NB4 (cell line): ENCODE measurements at regions not wholly inside any gene's neighbourhood (a gene's known extent, or its start where the extent isn't known, plus 50 kb on each side); places are given as distances from the start of the nearest gene placed in this dataset.

Experiments
- POLR2A ChIP-seq: IDR thresholded peaks from 2 replicates; pipeline ENCODE4 v1.6.1; 2011; ENCODE audit warnings: mild to moderate bottlenecking; ENCODE audit not compliant: insufficient read length; ENCODE audit errors: extremely low read depth
- TF ChIP-seq, protein P1 (sequence below): IDR thresholded peaks from one replicate; pipeline ENCODE4 v1.5.1; 2012; ENCODE audit warnings: low read depth, low read length

DNA sequence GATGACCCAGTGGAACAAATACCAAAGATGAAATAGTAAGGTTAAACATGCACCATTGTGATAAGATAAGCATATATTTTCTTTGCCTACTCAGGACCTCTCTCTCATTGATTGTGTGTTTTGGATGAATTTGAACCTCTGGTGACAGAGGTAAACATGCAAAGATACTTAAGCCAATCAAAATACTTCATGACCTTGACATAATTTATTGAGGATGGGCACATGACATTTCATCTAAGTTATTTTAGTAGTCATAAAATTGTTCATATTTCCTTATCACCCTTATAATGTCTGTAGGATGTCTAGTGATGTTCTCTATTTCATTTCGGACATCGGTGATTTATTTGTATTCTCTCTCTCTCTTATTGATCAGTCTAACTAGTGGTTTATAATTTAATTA, 88.3 kb upstream of the WDR72 start:
- TF ChIP-seq, protein P1, sequence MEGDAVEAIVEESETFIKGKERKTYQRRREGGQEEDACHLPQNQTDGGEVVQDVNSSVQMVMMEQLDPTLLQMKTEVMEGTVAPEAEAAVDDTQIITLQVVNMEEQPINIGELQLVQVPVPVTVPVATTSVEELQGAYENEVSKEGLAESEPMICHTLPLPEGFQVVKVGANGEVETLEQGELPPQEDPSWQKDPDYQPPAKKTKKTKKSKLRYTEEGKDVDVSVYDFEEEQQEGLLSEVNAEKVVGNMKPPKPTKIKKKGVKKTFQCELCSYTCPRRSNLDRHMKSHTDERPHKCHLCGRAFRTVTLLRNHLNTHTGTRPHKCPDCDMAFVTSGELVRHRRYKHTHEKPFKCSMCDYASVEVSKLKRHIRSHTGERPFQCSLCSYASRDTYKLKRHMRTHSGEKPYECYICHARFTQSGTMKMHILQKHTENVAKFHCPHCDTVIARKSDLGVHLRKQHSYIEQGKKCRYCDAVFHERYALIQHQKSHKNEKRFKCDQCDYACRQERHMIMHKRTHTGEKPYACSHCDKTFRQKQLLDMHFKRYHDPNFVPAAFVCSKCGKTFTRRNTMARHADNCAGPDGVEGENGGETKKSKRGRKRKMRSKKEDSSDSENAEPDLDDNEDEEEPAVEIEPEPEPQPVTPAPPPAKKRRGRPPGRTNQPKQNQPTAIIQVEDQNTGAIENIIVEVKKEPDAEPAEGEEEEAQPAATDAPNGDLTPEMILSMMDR = no peak
- TF ChIP-seq POLR2A = no peak
